H9 (cell line): ENCODE measurements at regions not wholly inside any gene's neighbourhood (a gene's known extent, or its start where the extent isn't known, plus 50 kb on each side); places are given as distances from the start of the nearest gene placed in this dataset.

ENCODE experiments used
- DNase-seq: peaks from one replicate; pipeline ENCODE4 v3.0.0-alpha.2; 2017
- H2AFZ ChIP-seq: one replicate; pipeline ENCODE4 v1.6.1; 2013; ENCODE audit warnings: mild to moderate bottlenecking, low read length, control low read depth, moderate library complexity
- H2AK5ac ChIP-seq: 2 replicates; pipeline ENCODE4 v1.6.1; 2013; ENCODE audit warnings: low read length, control low read depth, mixed read lengths; ENCODE audit not compliant: insufficient read length
- H2BK120ac ChIP-seq: one replicate; pipeline ENCODE4 v1.6.1; 2013; ENCODE audit warnings: low read depth, mild to moderate bottlenecking, low read length, control low read depth, inconsistent platforms; ENCODE audit not compliant: poor library complexity, severe bottlenecking
- H2BK12ac ChIP-seq: 2 replicates; pipeline ENCODE4 v1.6.1; 2013; ENCODE audit warnings: low read length, control low read depth, mixed read lengths, low read depth; ENCODE audit not compliant: insufficient read length
- H2BK15ac ChIP-seq: 2 replicates; pipeline ENCODE4 v1.6.1; 2013; ENCODE audit warnings: low read depth, low read length, control low read depth
- H2BK20ac ChIP-seq: one replicate; pipeline ENCODE4 v1.6.1; 2013; ENCODE audit warnings: low read depth, mild to moderate bottlenecking, low read length, control low read depth, inconsistent platforms; ENCODE audit not compliant: poor library complexity, severe bottlenecking
- H2BK5ac ChIP-seq: 2 replicates; pipeline ENCODE4 v1.6.1; 2013; ENCODE audit warnings: low read length, control low read depth, mixed read lengths; ENCODE audit not compliant: insufficient read length
- H3K14ac ChIP-seq: 2 replicates; pipeline ENCODE4 v1.6.1; 2013; ENCODE audit warnings: low read length, control low read depth; ENCODE audit not compliant: insufficient read depth
- H3K18ac ChIP-seq: 2 replicates; pipeline ENCODE4 v1.6.1; 2013; ENCODE audit warnings: low read depth, mild to moderate bottlenecking, mixed read lengths, low read length, control low read depth; ENCODE audit not compliant: insufficient read length
- H3K23ac ChIP-seq: 2 replicates; pipeline ENCODE4 v1.6.1; 2013; ENCODE audit warnings: low read length, control low read depth, mixed read lengths, low read depth; ENCODE audit not compliant: insufficient read length
- H3K23me2 ChIP-seq: 2 replicates; pipeline ENCODE4 v1.6.1; 2013; ENCODE audit warnings: low read depth, mild to moderate bottlenecking, mixed read lengths, low read length, control low read depth; ENCODE audit not compliant: insufficient read length, poor library complexity, severe bottlenecking
- H3K27ac ChIP-seq: 2 replicates; pipeline ENCODE4 v1.5.1; 2013; ENCODE audit warnings: low read length, control low read depth, mixed read lengths, low read depth; ENCODE audit not compliant: insufficient read length
- H3K27me3 ChIP-seq: 2 replicates; pipeline ENCODE4 v1.6.1; 2013; ENCODE audit warnings: low read length, control low read depth, inconsistent platforms; ENCODE audit not compliant: insufficient read depth
- H3K4ac ChIP-seq: 2 replicates; pipeline ENCODE4 v1.6.1; 2013; ENCODE audit warnings: low read depth, mild to moderate bottlenecking, control low read depth, inconsistent platforms, low read length, moderate library complexity
- H3K4me1 ChIP-seq: 2 replicates; pipeline ENCODE4 v1.6.1; 2013; ENCODE audit warnings: low read length, control low read depth, inconsistent platforms; ENCODE audit not compliant: insufficient read depth
- H3K4me2 ChIP-seq: 2 replicates; pipeline ENCODE4 v1.6.1; 2013; ENCODE audit warnings: low read length, control low read depth, mixed read lengths; ENCODE audit not compliant: insufficient read length, insufficient read depth
- H3K56ac ChIP-seq: 2 replicates; pipeline ENCODE4 v1.6.1; 2013; ENCODE audit warnings: low read depth, mild to moderate bottlenecking, mixed read lengths, low read length, control low read depth; ENCODE audit not compliant: insufficient read length
- H3K79me1 ChIP-seq: 2 replicates; pipeline ENCODE4 v1.6.1; 2013; ENCODE audit warnings: low read depth, mild to moderate bottlenecking, moderate library complexity, low read length, control low read depth, inconsistent platforms; ENCODE audit not compliant: insufficient read depth, poor library complexity, severe bottlenecking
- H3K79me2 ChIP-seq: 2 replicates; pipeline ENCODE4 v1.6.1; 2013; ENCODE audit warnings: low read length, control low read depth, inconsistent platforms; ENCODE audit not compliant: insufficient read depth
- H3K9ac ChIP-seq: 2 replicates; pipeline ENCODE4 v1.6.1; 2013; ENCODE audit warnings: low read length, control low read depth, mixed read lengths; ENCODE audit not compliant: insufficient read length; ENCODE audit errors: extremely low read depth
- H3K9me3 ChIP-seq: one replicate; pipeline ENCODE4 v1.6.1; 2013; ENCODE audit warnings: low read depth, low read length, inconsistent platforms; ENCODE audit not compliant: control insufficient read depth
- H3T11ph ChIP-seq: one replicate; pipeline ENCODE4 v1.6.1; 2013; ENCODE audit warnings: mild to moderate bottlenecking, low read length, control low read depth, inconsistent platforms
- H4K20me1 ChIP-seq: one replicate; pipeline ENCODE4 v1.6.1; 2013; ENCODE audit not compliant: control insufficient read depth, insufficient read length, insufficient read depth
- H4K5ac ChIP-seq: 2 replicates; pipeline ENCODE4 v1.6.1; 2013; ENCODE audit warnings: low read depth, mild to moderate bottlenecking, mixed read lengths, low read length, control low read depth; ENCODE audit not compliant: insufficient read length
- H4K8ac ChIP-seq: replicated peaks from 2 replicates; pipeline ENCODE4 v1.6.1; 2013; ENCODE audit warnings: low read length, control low read depth, mixed read lengths, low read depth; ENCODE audit not compliant: insufficient read length
- H4K91ac ChIP-seq: 2 replicates; pipeline ENCODE4 v1.6.1; 2013; ENCODE audit warnings: low read depth, mild to moderate bottlenecking, moderate library complexity, mixed read lengths, low read length, control low read depth; ENCODE audit not compliant: insufficient read length
- H3K27ac Mint-ChIP-seq, 3 experiments: 2 replicates in 2 of 3; 3 replicates in 1 of 3; pipeline ENCODE4 v1.8.0; 2020 to 2021; ENCODE audit warnings: mixed read lengths in 3 of 3, mild to moderate bottlenecking in 1 of 3, moderate library complexity in 1 of 3
- H3K27me3 Mint-ChIP-seq: 2 replicates; pipeline ENCODE4 v1.8.0; 2021; ENCODE audit warnings: low read depth, mild to moderate bottlenecking, moderate library complexity, mixed read lengths
- H3K36me3 Mint-ChIP-seq, 3 experiments: 2 replicates in 2 of 3; 3 replicates in 1 of 3; pipeline ENCODE4 v1.8.0; 2020 to 2021; ENCODE audit warnings: low read depth in 3 of 3, mixed read lengths in 3 of 3; ENCODE audit not compliant: insufficient read depth in 1 of 3
- H3K4me1 Mint-ChIP-seq, 2 experiments: 2 replicates each; pipeline ENCODE4 v1.8.0; 2020; ENCODE audit warnings: mixed read lengths in 2 of 2
- H3K4me3 Mint-ChIP-seq, 2 experiments: 2 replicates in 1 of 2; 3 replicates in 1 of 2; pipeline ENCODE4 v1.8.0; 2020 to 2021; ENCODE audit warnings: mild to moderate bottlenecking in 2 of 2, mixed read lengths in 2 of 2, moderate library complexity in 1 of 2
- H3K9me3 Mint-ChIP-seq, 2 experiments: 2 replicates in 1 of 2; 3 replicates in 1 of 2; pipeline ENCODE4 v1.8.0; 2020; ENCODE audit warnings: mild to moderate bottlenecking in 2 of 2, mixed read lengths in 2 of 2, moderate library complexity in 1 of 2
- WGBS: extraction: QIAGEN DNeasy Blood & Tissue Kit; methylation state at CpG from one replicate; pipeline ENCODE4 v1.1.7; 2013; ENCODE audit warnings: missing lambda C conversion rate, low lambda C conversion rate, mixed read lengths; ENCODE audit not compliant: insufficient read length; ENCODE audit errors: extremely low coverage; 5-methylcytosine and 5-hydroxymethylcytosine counted together
- TF ChIP-seq, protein P1 (sequence below): fragments of 200-600 bp; sonication (generic); conservative IDR thresholded peaks from 3 replicates; pipeline ENCODE4 v1.8.0; 2021; ENCODE audit warnings: antibody characterized with exemption, mild to moderate bottlenecking

- DNase-seq = no peak
- no peak overlapping the region for H3T11ph ChIP-seq
- no peak overlapping the region for H2BK5ac ChIP-seq
- no peak overlapping the region for H4K91ac ChIP-seq
- no peak overlapping the region for H3K18ac ChIP-seq
- H3K4ac ChIP-seq = no peak overlapping the region
- H2BK12ac ChIP-seq = no peak overlapping the region
- no peaks in the 10 kb centered on the region for H3K27me3 ChIP-seq
- no peak overlapping the region for H3K14ac ChIP-seq
- no peak overlapping the region for H4K8ac ChIP-seq
- H3K4me1 ChIP-seq = no peaks in the 10 kb centered on the region
- no peaks in the 10 kb centered on the region for H4K20me1 ChIP-seq
- H3K23me2 ChIP-seq = no peaks in the 10 kb centered on the region
- no peaks in the 10 kb centered on the region for H3K9me3 ChIP-seq
- H2BK15ac ChIP-seq = no peak overlapping the region
- Mint-ChIP-seq H3K4me1 (no peaks in the 10 kb centered on the region), H3K9me3 (no peaks in the 10 kb centered on the region), H3K36me3 (no peaks in the 10 kb centered on the region), H3K27ac (no peak overlapping the region), H3K27me3 (no peaks in the 10 kb centered on the region; the same call in 1 of the 2 replicates), H3K4me3 (no peak overlapping the region)
- no peak overlapping the region for H3K4me2 ChIP-seq
- WGBS = no CpG with 5 or more reads among the region's 1 CpG
- no peak overlapping the region for H2AFZ ChIP-seq
- H2BK120ac ChIP-seq = no peak overlapping the region
- no peak overlapping the region for H3K23ac ChIP-seq
- no peak overlapping the region for H3K27ac ChIP-seq
- no peak overlapping the region for H3K56ac ChIP-seq
- no peak overlapping the region for H4K5ac ChIP-seq
- H2BK20ac ChIP-seq = no peak overlapping the region
- TF ChIP-seq, protein P1, sequence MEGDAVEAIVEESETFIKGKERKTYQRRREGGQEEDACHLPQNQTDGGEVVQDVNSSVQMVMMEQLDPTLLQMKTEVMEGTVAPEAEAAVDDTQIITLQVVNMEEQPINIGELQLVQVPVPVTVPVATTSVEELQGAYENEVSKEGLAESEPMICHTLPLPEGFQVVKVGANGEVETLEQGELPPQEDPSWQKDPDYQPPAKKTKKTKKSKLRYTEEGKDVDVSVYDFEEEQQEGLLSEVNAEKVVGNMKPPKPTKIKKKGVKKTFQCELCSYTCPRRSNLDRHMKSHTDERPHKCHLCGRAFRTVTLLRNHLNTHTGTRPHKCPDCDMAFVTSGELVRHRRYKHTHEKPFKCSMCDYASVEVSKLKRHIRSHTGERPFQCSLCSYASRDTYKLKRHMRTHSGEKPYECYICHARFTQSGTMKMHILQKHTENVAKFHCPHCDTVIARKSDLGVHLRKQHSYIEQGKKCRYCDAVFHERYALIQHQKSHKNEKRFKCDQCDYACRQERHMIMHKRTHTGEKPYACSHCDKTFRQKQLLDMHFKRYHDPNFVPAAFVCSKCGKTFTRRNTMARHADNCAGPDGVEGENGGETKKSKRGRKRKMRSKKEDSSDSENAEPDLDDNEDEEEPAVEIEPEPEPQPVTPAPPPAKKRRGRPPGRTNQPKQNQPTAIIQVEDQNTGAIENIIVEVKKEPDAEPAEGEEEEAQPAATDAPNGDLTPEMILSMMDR = no peak
- H3K79me2 ChIP-seq = no peaks in the 10 kb centered on the region
- no peak overlapping the region for H2AK5ac ChIP-seq
- no peaks in the 10 kb centered on the region for H3K79me1 ChIP-seq
- no peak overlapping the region for H3K9ac ChIP-seq
Measured at GRCh38 chr7:18208921-18209320, 181.3 kb upstream of the PRPS1L1 start.
